ENCODE measurements at regions not wholly inside any gene's neighbourhood (a gene's known extent, or its start where the extent isn't known, plus 50 kb on each side); places are given as distances from the start of the nearest gene placed in this dataset.

- Histone ChIP-seq H3K27ac (ENCODE audit: low read length) (no peak overlapping the region), H3K36me3 (ENCODE audit: control insufficient read depth in 1 of 2, insufficient read depth in 2 of 2, low read length in 2 of 2) (no peaks in the 10 kb centered on the region), H3K27me3 (ENCODE audit: low read depth, low read length) (no peaks in the 10 kb centered on the region), H3K4me3 (ENCODE audit: low read depth in 1 of 2, low read length in 2 of 2) (no peak overlapping the region), H3K9me3 (ENCODE audit: control insufficient read depth in 1 of 2, low read length in 2 of 2) (no peaks in the 10 kb centered on the region), H3K4me1 (ENCODE audit: control insufficient read depth in 1 of 2, insufficient read depth in 2 of 2, low read length in 2 of 2) (no peaks in the 10 kb centered on the region)
Measured at GRCh38 chr4:24451870-24452269, 132.5 kb downstream of the DHX15 start.

- no peak overlapping the region for H3K27ac ChIP-seq (ENCODE audit: low read length)
- H3K36me3 ChIP-seq (ENCODE audit: control insufficient read depth in 1 of 2, insufficient read depth in 2 of 2, low read length in 2 of 2) = no peaks in the 10 kb centered on the region
- no peaks in the 10 kb centered on the region for H3K9me3 ChIP-seq (ENCODE audit: control insufficient read depth in 1 of 2, low read length in 2 of 2)
- H3K27me3 ChIP-seq (ENCODE audit: low read depth, low read length) = no peaks in the 10 kb centered on the region
- no peaks in the 10 kb centered on the region for H3K4me1 ChIP-seq (ENCODE audit: control insufficient read depth in 1 of 2, insufficient read depth in 2 of 2, low read length in 2 of 2)
- no peak overlapping the region for H3K4me3 ChIP-seq (ENCODE audit: low read depth in 1 of 2, low read length in 2 of 2)
Measured at GRCh38 chr4:24443200-24443599, 141.2 kb downstream of the DHX15 start.

DNA sequence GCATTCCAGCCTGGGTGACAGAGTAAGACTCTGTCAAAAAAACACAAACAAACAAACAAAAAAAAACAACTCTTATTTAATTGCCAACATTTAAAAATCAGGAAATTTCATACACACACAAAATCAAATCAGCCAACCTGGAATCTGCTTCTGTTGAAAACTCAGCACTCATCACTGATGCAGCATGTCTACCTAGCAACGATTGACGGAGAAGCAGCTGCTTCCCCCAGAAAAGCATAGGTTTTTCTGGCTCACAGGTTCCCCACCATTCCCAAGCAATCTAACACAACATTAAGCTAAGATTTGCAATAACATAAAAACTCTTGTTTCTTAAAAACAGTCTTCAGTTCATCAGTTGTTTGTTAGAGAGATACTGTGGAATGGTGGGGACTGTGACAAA is 143.6 kb downstream of the DHX15 start:
- H3K27me3 ChIP-seq (ENCODE audit: low read depth, low read length) = no peaks in the 10 kb centered on the region
- H3K9me3 ChIP-seq (ENCODE audit: control insufficient read depth in 1 of 2, low read length in 2 of 2) = no peaks in the 10 kb centered on the region
- no peak overlapping the region for H3K4me3 ChIP-seq (ENCODE audit: low read depth in 1 of 2, low read length in 2 of 2)
- H3K36me3 ChIP-seq (ENCODE audit: control insufficient read depth in 1 of 2, insufficient read depth in 2 of 2, low read length in 2 of 2) = no peaks in the 10 kb centered on the region
- H3K4me1 ChIP-seq (ENCODE audit: control insufficient read depth in 1 of 2, insufficient read depth in 2 of 2, low read length in 2 of 2) = no peaks in the 10 kb centered on the region
- no peak overlapping the region for H3K27ac ChIP-seq (ENCODE audit: low read length)

GRCh38 chr4:24434241-24434640 is 150.1 kb downstream of the DHX15 start:
- no peaks in the 10 kb centered on the region for H3K27me3 ChIP-seq (ENCODE audit: low read depth, low read length)
- H3K9me3 ChIP-seq (ENCODE audit: control insufficient read depth in 1 of 2, low read length in 2 of 2) = no peaks in the 10 kb centered on the region
- H3K36me3 ChIP-seq (ENCODE audit: control insufficient read depth in 1 of 2, insufficient read depth in 2 of 2, low read length in 2 of 2) = no peaks in the 10 kb centered on the region
- no peaks in the 10 kb centered on the region for H3K4me1 ChIP-seq (ENCODE audit: control insufficient read depth in 1 of 2, insufficient read depth in 2 of 2, low read length in 2 of 2)
- H3K4me3 ChIP-seq (ENCODE audit: low read depth in 1 of 2, low read length in 2 of 2) = no peak overlapping the region
- H3K27ac ChIP-seq (ENCODE audit: low read length) = no peak overlapping the region

DNA sequence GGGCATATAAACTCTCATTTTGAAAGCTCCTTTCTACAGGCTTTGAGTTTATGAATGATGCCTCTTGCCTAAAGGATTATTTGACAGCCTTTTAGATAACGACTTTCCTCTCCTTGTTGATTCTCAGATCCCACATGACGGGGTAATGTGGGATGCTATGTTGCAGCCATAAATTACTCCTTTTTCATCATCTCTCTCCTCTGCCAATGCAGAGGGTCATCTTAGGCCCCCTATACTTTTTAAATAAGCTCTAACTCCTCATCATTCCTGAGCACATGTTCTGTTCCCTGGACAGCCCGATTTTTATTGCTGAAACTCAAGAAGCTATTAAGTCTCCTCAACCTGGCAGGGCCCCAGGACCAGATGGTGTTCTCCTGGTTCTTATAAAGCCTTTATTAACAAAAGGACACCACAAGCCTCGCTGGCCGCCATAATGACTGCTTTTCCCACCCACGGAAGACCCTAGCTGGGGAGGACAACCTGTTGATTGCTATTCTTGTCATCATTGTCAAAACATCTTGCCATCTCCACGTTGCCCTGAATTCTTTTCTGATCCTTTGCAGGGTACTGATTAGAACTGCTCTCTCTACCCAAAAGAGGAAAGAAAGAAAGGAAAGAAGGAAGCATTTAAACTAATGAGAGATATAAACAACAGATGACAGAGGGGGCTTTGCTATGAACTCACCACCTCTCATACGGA is 150.7 kb downstream of the DHX15 start:
- Histone ChIP-seq H3K27me3 (ENCODE audit: low read depth, low read length) (no peaks in the 10 kb centered on the region), H3K4me3 (ENCODE audit: low read depth in 1 of 2, low read length in 2 of 2) (no peak overlapping the region), H3K9me3 (ENCODE audit: control insufficient read depth in 1 of 2, low read length in 2 of 2) (no peaks in the 10 kb centered on the region), H3K36me3 (ENCODE audit: control insufficient read depth in 1 of 2, insufficient read depth in 2 of 2, low read length in 2 of 2) (no peaks in the 10 kb centered on the region), H3K4me1 (ENCODE audit: control insufficient read depth in 1 of 2, insufficient read depth in 2 of 2, low read length in 2 of 2) (no peaks in the 10 kb centered on the region), H3K27ac (ENCODE audit: low read length) (no peak overlapping the region)

DNA sequence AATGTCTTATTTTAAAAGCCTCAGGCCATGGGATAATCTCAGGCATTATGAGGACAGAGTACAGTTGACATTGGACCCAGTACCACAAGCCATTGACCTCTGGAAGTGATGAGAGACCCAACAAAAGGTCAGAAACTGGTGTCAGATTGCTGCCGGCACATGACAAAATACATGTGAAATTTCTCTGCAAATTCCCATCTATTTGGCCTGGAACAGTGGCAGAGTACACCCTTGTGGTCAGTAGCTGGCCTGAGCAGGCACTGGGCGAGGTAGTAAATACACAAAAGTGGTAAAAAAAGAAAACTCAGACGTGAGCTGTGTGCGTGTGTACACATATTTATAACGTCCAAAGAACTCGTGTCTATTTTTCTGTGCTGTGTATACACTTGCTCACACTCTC is 155.5 kb downstream of the DHX15 start:
- Histone ChIP-seq H3K36me3 (ENCODE audit: control insufficient read depth in 1 of 2, insufficient read depth in 2 of 2, low read length in 2 of 2) (no peaks in the 10 kb centered on the region), H3K4me3 (ENCODE audit: low read depth in 1 of 2, low read length in 2 of 2) (no peak overlapping the region), H3K9me3 (ENCODE audit: control insufficient read depth in 1 of 2, low read length in 2 of 2) (no peaks in the 10 kb centered on the region), H3K27me3 (ENCODE audit: low read depth, low read length) (no peaks in the 10 kb centered on the region), H3K4me1 (ENCODE audit: control insufficient read depth in 1 of 2, insufficient read depth in 2 of 2, low read length in 2 of 2) (no peaks in the 10 kb centered on the region), H3K27ac (ENCODE audit: low read length) (no peak overlapping the region)

- no peaks in the 10 kb centered on the region for H3K4me1 ChIP-seq (ENCODE audit: control insufficient read depth in 1 of 2, insufficient read depth in 2 of 2, low read length in 2 of 2)
- H3K9me3 ChIP-seq (ENCODE audit: control insufficient read depth in 1 of 2, low read length in 2 of 2) = no peaks in the 10 kb centered on the region
Measured at GRCh38 chr4:24426557-24426956, 157.8 kb downstream of the DHX15 start.

DNA sequence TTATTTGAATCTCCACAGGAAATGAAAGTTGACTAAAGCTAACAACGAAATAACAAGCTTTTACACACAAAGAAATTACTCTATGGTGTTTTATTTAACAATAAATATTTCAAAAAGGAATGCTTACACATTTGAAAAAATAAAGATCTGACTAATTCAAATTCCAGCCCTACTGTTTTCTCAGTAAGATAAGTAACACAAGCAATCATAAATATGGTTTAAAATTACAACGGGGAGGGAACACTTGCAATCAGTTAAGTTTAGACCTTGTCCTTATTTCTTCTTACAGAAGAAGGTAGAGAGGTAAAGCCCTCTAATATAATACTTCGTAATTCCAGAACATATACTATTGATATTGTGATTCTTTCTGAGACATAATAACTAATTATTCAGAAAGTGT is 158.5 kb downstream of the DHX15 start:
- no peaks in the 10 kb centered on the region for H3K4me1 ChIP-seq (ENCODE audit: control insufficient read depth in 1 of 2, insufficient read depth in 2 of 2, low read length in 2 of 2)
- H3K4me3 ChIP-seq (ENCODE audit: low read depth in 1 of 2, low read length in 2 of 2) = no peak overlapping the region
- H3K27ac ChIP-seq (ENCODE audit: low read length) = no peak overlapping the region
- H3K36me3 ChIP-seq (ENCODE audit: control insufficient read depth in 1 of 2, insufficient read depth in 2 of 2, low read length in 2 of 2) = no peaks in the 10 kb centered on the region
- H3K9me3 ChIP-seq (ENCODE audit: control insufficient read depth in 1 of 2, low read length in 2 of 2) = no peaks in the 10 kb centered on the region
- no peaks in the 10 kb centered on the region for H3K27me3 ChIP-seq (ENCODE audit: low read depth, low read length)

More at GRCh38 chr4:24426557-24426956, 157.8 kb downstream of the DHX15 start:
- Histone ChIP-seq H3K27ac (ENCODE audit: low read length) (no peak overlapping the region), H3K27me3 (ENCODE audit: low read depth, low read length) (no peaks in the 10 kb centered on the region), H3K36me3 (ENCODE audit: control insufficient read depth in 1 of 2, insufficient read depth in 2 of 2, low read length in 2 of 2) (no peaks in the 10 kb centered on the region), H3K4me3 (ENCODE audit: low read depth in 1 of 2, low read length in 2 of 2) (no peak overlapping the region)

DNA sequence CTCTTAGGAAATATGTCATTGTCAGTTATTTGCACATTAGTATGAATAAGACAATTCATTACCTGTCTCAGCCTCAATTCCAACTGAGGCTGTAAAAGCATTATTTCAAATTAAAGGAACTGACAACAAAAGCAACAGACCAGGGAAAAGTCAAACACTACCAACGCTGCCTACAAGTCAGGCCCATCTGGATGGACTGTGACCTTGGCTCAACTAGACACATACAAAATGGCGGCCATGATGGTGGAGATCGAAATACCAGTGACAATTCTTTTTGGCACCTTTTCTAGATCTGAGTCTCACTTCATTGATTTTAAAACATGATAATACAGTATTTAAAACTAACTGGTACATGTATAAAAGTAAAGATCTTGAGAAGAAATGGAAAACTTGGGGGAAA is 160.7 kb downstream of the DHX15 start:
- H3K4me3 ChIP-seq (ENCODE audit: low read depth in 1 of 2, low read length in 2 of 2) = no peak overlapping the region
- no peaks in the 10 kb centered on the region for H3K36me3 ChIP-seq (ENCODE audit: control insufficient read depth in 1 of 2, insufficient read depth in 2 of 2, low read length in 2 of 2)
- no peaks in the 10 kb centered on the region for H3K27me3 ChIP-seq (ENCODE audit: low read depth, low read length)
- no peak overlapping the region for H3K27ac ChIP-seq (ENCODE audit: low read length)
- H3K4me1 ChIP-seq (ENCODE audit: control insufficient read depth in 1 of 2, insufficient read depth in 2 of 2, low read length in 2 of 2) = no peaks in the 10 kb centered on the region
- H3K9me3 ChIP-seq (ENCODE audit: control insufficient read depth in 1 of 2, low read length in 2 of 2) = no peaks in the 10 kb centered on the region

DNA sequence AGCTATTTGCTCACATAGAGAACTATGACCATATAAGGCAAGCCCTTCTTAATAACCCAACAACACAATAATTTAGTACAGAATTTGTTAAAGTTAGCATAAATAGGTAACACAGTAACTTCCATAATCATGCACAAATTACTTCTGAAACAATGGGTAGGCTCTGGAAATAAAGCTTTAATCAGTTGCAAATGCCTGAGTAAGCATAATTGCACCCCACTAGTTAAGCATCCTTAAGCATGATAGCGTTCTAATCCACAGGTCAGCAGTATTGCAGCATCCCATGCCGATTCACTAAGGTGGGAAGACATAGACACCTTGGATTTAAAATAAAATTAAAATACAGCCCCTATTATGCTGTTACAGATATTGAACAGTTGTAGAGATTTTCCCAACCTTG is 161.7 kb downstream of the DHX15 start:
- Histone ChIP-seq H3K27ac (ENCODE audit: low read length) (no peak overlapping the region), H3K4me1 (ENCODE audit: control insufficient read depth in 1 of 2, insufficient read depth in 2 of 2, low read length in 2 of 2) (no peaks in the 10 kb centered on the region), H3K9me3 (ENCODE audit: control insufficient read depth in 1 of 2, low read length in 2 of 2) (no peaks in the 10 kb centered on the region), H3K27me3 (ENCODE audit: low read depth, low read length) (no peaks in the 10 kb centered on the region), H3K4me3 (ENCODE audit: low read depth in 1 of 2, low read length in 2 of 2) (no peak overlapping the region), H3K36me3 (ENCODE audit: control insufficient read depth in 1 of 2, insufficient read depth in 2 of 2, low read length in 2 of 2) (no peaks in the 10 kb centered on the region)

- no peaks in the 10 kb centered on the region for H3K4me1 ChIP-seq (ENCODE audit: control insufficient read depth in 1 of 2, insufficient read depth in 2 of 2, low read length in 2 of 2)
- H3K27ac ChIP-seq (ENCODE audit: low read length) = no peak overlapping the region
- no peak overlapping the region for H3K4me3 ChIP-seq (ENCODE audit: low read depth in 1 of 2, low read length in 2 of 2)
- no peaks in the 10 kb centered on the region for H3K27me3 ChIP-seq (ENCODE audit: low read depth, low read length)
- H3K9me3 ChIP-seq (ENCODE audit: control insufficient read depth in 1 of 2, low read length in 2 of 2) = no peaks in the 10 kb centered on the region
- no peaks in the 10 kb centered on the region for H3K36me3 ChIP-seq (ENCODE audit: control insufficient read depth in 1 of 2, insufficient read depth in 2 of 2, low read length in 2 of 2)
Measured at GRCh38 chr4:24419181-24420034, 164.9 kb downstream of the DHX15 start.
